ENCODE measurements at regions not wholly inside any gene's neighbourhood (a gene's known extent, or its start where the extent isn't known, plus 50 kb on each side); places are given as distances from the start of the nearest gene placed in this dataset.

- 55% methylated on average over 21 of the region's 21 CpGs for WGBS (ENCODE audit: missing lambda C conversion rate)
- no peak overlapping the region for H3K4me3 ChIP-seq
- H3K9me3 ChIP-seq = peaks cover 3% of the 10 kb centered on the region; the same call in 1 of the 3 replicates
- TF ChIP-seq HOXB13 (CRISPR knock-in tag; IDR thresholded peaks at IDR 0.05; ENCODE audit: low read depth) (no peak), JUN (IDR thresholded peaks at IDR 0.05) (no peak), BCL3 (IDR thresholded peaks at IDR 0.05) (no peak), GATA3 (IDR thresholded peaks at IDR 0.05; ENCODE audit: borderline replicate concordance) (no peak), RAD21 (conservative IDR thresholded peaks at IDR 0.05 in 1 of 2, IDR thresholded peaks at IDR 0.05 in 1 of 2) (no peak), NR3C1 (IDR thresholded peaks at IDR 0.05) (no peak), RCOR1 (IDR thresholded peaks at IDR 0.05; ENCODE audit: low read depth, low read length) (no peak), POLR2A (IDR thresholded peaks at IDR 0.05; ENCODE audit: low read length) (no peak), CBX8 (IDR thresholded peaks at IDR 0.05) (no peak)
- TF ChIP-seq, protein P1, sequence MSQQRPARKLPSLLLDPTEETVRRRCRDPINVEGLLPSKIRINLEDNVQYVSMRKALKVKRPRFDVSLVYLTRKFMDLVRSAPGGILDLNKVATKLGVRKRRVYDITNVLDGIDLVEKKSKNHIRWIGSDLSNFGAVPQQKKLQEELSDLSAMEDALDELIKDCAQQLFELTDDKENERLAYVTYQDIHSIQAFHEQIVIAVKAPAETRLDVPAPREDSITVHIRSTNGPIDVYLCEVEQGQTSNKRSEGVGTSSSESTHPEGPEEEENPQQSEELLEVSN (IDR thresholded peaks at IDR 0.05; ENCODE audit: borderline replicate concordance, low read depth) = no peak
- TF ChIP-seq, protein P2, sequence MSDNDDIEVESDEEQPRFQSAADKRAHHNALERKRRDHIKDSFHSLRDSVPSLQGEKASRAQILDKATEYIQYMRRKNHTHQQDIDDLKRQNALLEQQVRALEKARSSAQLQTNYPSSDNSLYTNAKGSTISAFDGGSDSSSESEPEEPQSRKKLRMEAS (IDR thresholded peaks at IDR 0.05) = no peak
- H3K4me2 ChIP-seq = no peak overlapping the region
- CTCF ChIA-PET = interaction anchor here (2.9 kb wide), 1 partner anchor 11 kb away, joined by 12 read pairs; no protein-coding TSS in a partner anchor
- no peak overlapping the region for H3K27ac ChIP-seq
- no peaks in the 10 kb centered on the region for H3K4me1 ChIP-seq
- no peak for ATAC-seq
- POLR2A ChIA-PET = no interaction called here
- no peak for DNase-seq (ENCODE audit: low read depth in 1 of 2, low spot score in 1 of 2)
- no peak for FAIRE-seq
These were observed 82.8 kb downstream of the METRNL start for GRCh38 chr17:83162035-83162745.

GRCh38 chr17:83164490-83164889 is 85.1 kb downstream of the METRNL start:
- CTCF ChIA-PET = no interaction called here
- Histone ChIP-seq H3K4me1 (no peaks in the 10 kb centered on the region), H3K9me3 (peaks cover 3% of the 10 kb centered on the region; the same call in 1 of the 3 replicates), H3K27ac (no peak overlapping the region), H3K4me3 (no peak overlapping the region), H3K4me2 (no peak overlapping the region)
- TF ChIP-seq EP300 (IDR thresholded peaks at IDR 0.05) = no peak
- no peak for TF ChIP-seq RFX5 (IDR thresholded peaks at IDR 0.05)
- no peak for FAIRE-seq
- WGBS (ENCODE audit: missing lambda C conversion rate) = 26% methylated on average over 3 of the region's 3 CpGs
- no peak for ATAC-seq
- POLR2A ChIA-PET = no interaction called here
- DNase-seq (ENCODE audit: low read depth in 1 of 2, low spot score in 1 of 2) = no peak

- DNase-seq (ENCODE audit: low read depth in 1 of 2, low spot score in 1 of 2) (no peak), ATAC-seq (no peak), FAIRE-seq (no peak)
- POLR2A ChIA-PET = no interaction called here
- H3K4me2 ChIP-seq = no peak overlapping the region
- no peak overlapping the region for H3K4me3 ChIP-seq
- CTCF ChIA-PET = interaction anchor here (1.0 kb wide), 1 partner anchor 10 kb away, joined by 3 read pairs; no protein-coding TSS in a partner anchor
- 0 out of 3 replicates have a peak, but pooled peaks cover 5% of the 10 kb centered on the region for H3K4me1 ChIP-seq
- WGBS (ENCODE audit: missing lambda C conversion rate) = 51% methylated on average over 9 of the region's 9 CpGs
- H3K27ac ChIP-seq = no peak overlapping the region
- TF ChIP-seq MAZ (IDR thresholded peaks at IDR 0.05; ENCODE audit: borderline replicate concordance, low read depth, low read length) (no peak), BCL3 (IDR thresholded peaks at IDR 0.05) (no peak), JUN (IDR thresholded peaks at IDR 0.05) (no peak), EP300 (IDR thresholded peaks at IDR 0.05) (no peak), NR3C1 (IDR thresholded peaks at IDR 0.05) (no peak), CBX2 (IDR thresholded peaks at IDR 0.05; ENCODE audit: borderline replicate concordance, low read depth) (no peak)
- peaks cover 6% of the 10 kb centered on the region; the same call in 1 of the 3 replicates for H3K9me3 ChIP-seq
These were observed 91.3 kb downstream of the METRNL start for GRCh38 chr17:83170571-83171260.

All from A549 (cell line).